Panc1 (cell line): ENCODE measurements at regions not wholly inside any gene's neighbourhood (a gene's known extent, or its start where the extent isn't known, plus 50 kb on each side); places are given as distances from the start of the nearest gene placed in this dataset.

ENCODE experiments used
- ATAC-seq: fragments of 200-7000 bp; cut with Tn5 transposase; 2 replicates; pipeline ENCODE4 v1.9.1; 2020; ENCODE audit warnings: mild to moderate bottlenecking, moderate library complexity
- BruUV-seq: library from RNA; stranded (reverse); fragments of 400-500 nt; replicated peaks from 2 replicates; lab custom pipeline; 2021; lab: Mats Ljungman, UMichigan
- CTCF ChIA-PET: fragments of 300-600 bp; sonication (Branson Sonifier 250); formaldehyde crosslinking; loops from one replicate; lab custom pipeline; 2022; ENCODE audit warnings: antibody characterized with exemption; lab: Charles Lee
- POLR2A ChIA-PET: fragments of 300-600 bp; sonication (Branson Sonifier 250); formaldehyde crosslinking; loops from one replicate; lab custom pipeline; 2022; ENCODE audit warnings: antibody characterized with exemption; lab: Charles Lee
- DNase-seq: peaks from one replicate; pipeline ENCODE4 v3.0.0-alpha.2; 2010; ENCODE audit warnings: low read depth, low spot score
- H3K27ac ChIP-seq: 2 replicates; pipeline ENCODE4 v1.5.1; 2011; ENCODE audit warnings: mild to moderate bottlenecking, low read length, inconsistent platforms
- H3K27me3 ChIP-seq: fragments of 200-500 bp; sonication (Bioruptor generic); 2 replicates; pipeline ENCODE4 v1.6.0; 2014; ENCODE audit warnings: low read length, inconsistent platforms; ENCODE audit not compliant: control insufficient read depth, insufficient read depth
- H3K36me3 ChIP-seq: fragments of 200-500 bp; sonication (Bioruptor generic); 2 replicates; pipeline ENCODE4 v1.5.1; 2014; ENCODE audit warnings: inconsistent platforms, mild to moderate bottlenecking, low read length, moderate library complexity; ENCODE audit not compliant: control insufficient read depth, insufficient read depth
- H3K4me1 ChIP-seq: 2 replicates; pipeline ENCODE4 v1.5.1; 2011; ENCODE audit warnings: inconsistent platforms, mild to moderate bottlenecking, low read length, moderate library complexity; ENCODE audit not compliant: control insufficient read depth, insufficient read depth
- H3K4me3 ChIP-seq, 2 experiments: 2 replicates each; pipeline ENCODE4 v1.5.1; 2011 to 2012; ENCODE audit warnings: low read depth in 2 of 2, low read length in 2 of 2, mild to moderate bottlenecking in 2 of 2, inconsistent platforms in 1 of 2, moderate library complexity in 1 of 2
- H3K9me3 ChIP-seq: fragments of 200-500 bp; sonication (Bioruptor generic); 2 replicates; pipeline ENCODE4 v1.5.1; 2014; ENCODE audit warnings: low read depth, mild to moderate bottlenecking, inconsistent platforms, low read length, moderate library complexity; ENCODE audit not compliant: control insufficient read depth, insufficient read depth
- POLR2AphosphoS5 ChIP-seq: IDR thresholded peaks from 2 replicates; pipeline ENCODE4 v1.6.1; 2012; ENCODE audit warnings: mild to moderate bottlenecking, low read depth, low read length, moderate library complexity
- SIN3A ChIP-seq: IDR thresholded peaks from 2 replicates; pipeline ENCODE4 v1.6.1; 2012; ENCODE audit warnings: low read depth, mild to moderate bottlenecking, low read length, moderate library complexity, borderline replicate concordance; ENCODE audit not compliant: insufficient read depth
- TCF7L2 ChIP-seq: IDR thresholded peaks from 2 replicates; pipeline ENCODE4 v1.6.1; 2011; ENCODE audit warnings: mild to moderate bottlenecking, low read depth, low read length, inconsistent platforms
- in situ Hi-C: cut with HindIII; loops from 2 replicates; pipeline ENCODE4 v1.10.0; 2016; ENCODE audit warnings: low sequenced_read_pairs, low pct_unique_long_range_greater_than_20kb
- intact Hi-C: fragments of 100-400 bp; cut with micrococcal nuclease; formaldehyde crosslinking; loops from one replicate; pipeline ENCODE4 v1.10.0; 2022; ENCODE audit not compliant: unreplicated experiment
- TF ChIP-seq, protein P1 (sequence below): fragments of 450-650 bp; IDR thresholded peaks from 2 replicates; pipeline ENCODE4 v1.5.1; 2017; ENCODE audit warnings: mild to moderate bottlenecking
- TF ChIP-seq, protein P2 (sequence below), 2 experiments: IDR thresholded peaks; 2 replicates each; pipeline ENCODE4 v1.6.1; 2011 to 2012; ENCODE audit warnings: low read depth in 2 of 2, control low read depth in 1 of 2, low read length in 1 of 2, mild to moderate bottlenecking in 1 of 2, moderate library complexity in 1 of 2; ENCODE audit not compliant: insufficient read depth in 1 of 2

DNA sequence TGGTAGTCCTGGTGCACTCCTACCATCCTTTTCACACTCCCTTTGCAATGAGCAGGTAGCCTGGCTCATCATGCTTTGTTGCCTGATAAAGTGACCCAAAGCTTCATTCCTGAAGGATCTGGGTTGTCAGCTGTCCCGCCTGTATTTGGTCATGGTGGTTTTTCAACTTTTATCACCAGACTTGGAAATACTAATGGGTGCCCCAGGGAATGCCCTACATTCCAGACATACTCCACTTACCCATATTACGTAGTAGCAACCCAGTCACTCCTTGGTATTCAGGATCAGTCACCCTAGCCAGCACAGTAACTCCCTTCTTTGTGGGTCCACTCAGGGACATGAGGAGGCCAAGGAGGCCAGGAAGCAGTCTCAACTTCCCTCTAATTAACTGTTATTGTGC, 199.2 kb downstream of the MAFB start:
- H3K4me1 ChIP-seq = no peaks in the 10 kb centered on the region
- no peaks in the 10 kb centered on the region for H3K9me3 ChIP-seq
- POLR2A ChIA-PET = no interaction called here
- DNase-seq (no peak), ATAC-seq (no peak)
- no TSS peak for BruUV-seq
- CTCF ChIA-PET = no interaction called here
- TF ChIP-seq, protein P1, sequence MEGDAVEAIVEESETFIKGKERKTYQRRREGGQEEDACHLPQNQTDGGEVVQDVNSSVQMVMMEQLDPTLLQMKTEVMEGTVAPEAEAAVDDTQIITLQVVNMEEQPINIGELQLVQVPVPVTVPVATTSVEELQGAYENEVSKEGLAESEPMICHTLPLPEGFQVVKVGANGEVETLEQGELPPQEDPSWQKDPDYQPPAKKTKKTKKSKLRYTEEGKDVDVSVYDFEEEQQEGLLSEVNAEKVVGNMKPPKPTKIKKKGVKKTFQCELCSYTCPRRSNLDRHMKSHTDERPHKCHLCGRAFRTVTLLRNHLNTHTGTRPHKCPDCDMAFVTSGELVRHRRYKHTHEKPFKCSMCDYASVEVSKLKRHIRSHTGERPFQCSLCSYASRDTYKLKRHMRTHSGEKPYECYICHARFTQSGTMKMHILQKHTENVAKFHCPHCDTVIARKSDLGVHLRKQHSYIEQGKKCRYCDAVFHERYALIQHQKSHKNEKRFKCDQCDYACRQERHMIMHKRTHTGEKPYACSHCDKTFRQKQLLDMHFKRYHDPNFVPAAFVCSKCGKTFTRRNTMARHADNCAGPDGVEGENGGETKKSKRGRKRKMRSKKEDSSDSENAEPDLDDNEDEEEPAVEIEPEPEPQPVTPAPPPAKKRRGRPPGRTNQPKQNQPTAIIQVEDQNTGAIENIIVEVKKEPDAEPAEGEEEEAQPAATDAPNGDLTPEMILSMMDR = no peak
- no peak for TF ChIP-seq POLR2AphosphoS5
- TF ChIP-seq, protein P2, sequence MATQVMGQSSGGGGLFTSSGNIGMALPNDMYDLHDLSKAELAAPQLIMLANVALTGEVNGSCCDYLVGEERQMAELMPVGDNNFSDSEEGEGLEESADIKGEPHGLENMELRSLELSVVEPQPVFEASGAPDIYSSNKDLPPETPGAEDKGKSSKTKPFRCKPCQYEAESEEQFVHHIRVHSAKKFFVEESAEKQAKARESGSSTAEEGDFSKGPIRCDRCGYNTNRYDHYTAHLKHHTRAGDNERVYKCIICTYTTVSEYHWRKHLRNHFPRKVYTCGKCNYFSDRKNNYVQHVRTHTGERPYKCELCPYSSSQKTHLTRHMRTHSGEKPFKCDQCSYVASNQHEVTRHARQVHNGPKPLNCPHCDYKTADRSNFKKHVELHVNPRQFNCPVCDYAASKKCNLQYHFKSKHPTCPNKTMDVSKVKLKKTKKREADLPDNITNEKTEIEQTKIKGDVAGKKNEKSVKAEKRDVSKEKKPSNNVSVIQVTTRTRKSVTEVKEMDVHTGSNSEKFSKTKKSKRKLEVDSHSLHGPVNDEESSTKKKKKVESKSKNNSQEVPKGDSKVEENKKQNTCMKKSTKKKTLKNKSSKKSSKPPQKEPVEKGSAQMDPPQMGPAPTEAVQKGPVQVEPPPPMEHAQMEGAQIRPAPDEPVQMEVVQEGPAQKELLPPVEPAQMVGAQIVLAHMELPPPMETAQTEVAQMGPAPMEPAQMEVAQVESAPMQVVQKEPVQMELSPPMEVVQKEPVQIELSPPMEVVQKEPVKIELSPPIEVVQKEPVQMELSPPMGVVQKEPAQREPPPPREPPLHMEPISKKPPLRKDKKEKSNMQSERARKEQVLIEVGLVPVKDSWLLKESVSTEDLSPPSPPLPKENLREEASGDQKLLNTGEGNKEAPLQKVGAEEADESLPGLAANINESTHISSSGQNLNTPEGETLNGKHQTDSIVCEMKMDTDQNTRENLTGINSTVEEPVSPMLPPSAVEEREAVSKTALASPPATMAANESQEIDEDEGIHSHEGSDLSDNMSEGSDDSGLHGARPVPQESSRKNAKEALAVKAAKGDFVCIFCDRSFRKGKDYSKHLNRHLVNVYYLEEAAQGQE (IDR thresholded peaks at IDR 0.05; ENCODE audit: insufficient read depth in 1 of 2, low read depth in 2 of 2, low read length in 1 of 2) = no peak
- TF ChIP-seq TCF7L2 = no peak
- TF ChIP-seq SIN3A = no peak
- in situ Hi-C loops = no loop called here
- intact Hi-C loops = no loop called here
- H3K27me3 ChIP-seq = no peaks in the 10 kb centered on the region
- no peaks in the 10 kb centered on the region; the same call in 1 of the 2 replicates for H3K36me3 ChIP-seq
- H3K27ac ChIP-seq = no peak overlapping the region
- no peak overlapping the region for H3K4me3 ChIP-seq

DNA sequence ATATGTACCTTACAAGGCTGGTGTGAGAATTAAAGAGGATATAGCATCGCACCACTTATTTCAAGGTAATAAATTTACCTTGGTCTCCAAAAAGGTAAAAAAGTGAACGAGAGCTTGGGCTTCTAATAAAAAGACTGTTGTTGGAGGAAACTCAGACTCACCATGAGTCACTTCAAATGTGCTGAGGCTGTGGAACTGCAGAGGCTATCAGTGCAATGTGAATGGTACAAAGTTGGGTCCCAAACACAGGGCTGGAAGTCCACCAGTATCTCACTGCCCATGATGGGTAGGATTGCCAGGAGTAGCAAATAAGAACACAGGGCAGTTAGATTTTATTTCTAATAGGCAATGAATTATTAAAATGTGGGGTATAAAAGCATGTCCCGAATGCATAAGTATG, 200.6 kb downstream of the MAFB start:
- ATAC-seq = no peak
- Histone ChIP-seq H3K4me1 (no peaks in the 10 kb centered on the region), H3K4me3 (no peak overlapping the region), H3K36me3 (no peaks in the 10 kb centered on the region; the same call in 1 of the 2 replicates), H3K27me3 (no peaks in the 10 kb centered on the region), H3K9me3 (no peaks in the 10 kb centered on the region), H3K27ac (no peak overlapping the region)
- DNase-seq = no peak
- in situ Hi-C loops = no loop called here
- ChIA-PET POLR2A (no interaction called here), CTCF (no interaction called here)
- TF ChIP-seq, protein P2 (IDR thresholded peaks at IDR 0.05; ENCODE audit: insufficient read depth in 1 of 2, low read depth in 2 of 2, low read length in 1 of 2) = no peak
- TF ChIP-seq SIN3A = no peak
- TF ChIP-seq, protein P1 = no peak
- no peak for TF ChIP-seq TCF7L2
- no peak for TF ChIP-seq POLR2AphosphoS5
- no TSS peak for BruUV-seq
- intact Hi-C loops = no loop called here
